Gastrocnemius medialis (tissue), 4 donors: ENCODE measurements at regions not wholly inside any gene's neighbourhood (a gene's known extent, or its start where the extent isn't known, plus 50 kb on each side); places are given as distances from the start of the nearest gene placed in this dataset.

Experiments used
- POLR2A ChIP-seq, 2 donors: fragments of 450-650 bp; IDR thresholded peaks; one replicate each; pipeline ENCODE4 v1.6.1; 2017; ENCODE audit warnings: antibody characterized with exemption in 2 of 2, mild to moderate bottlenecking in 2 of 2, moderate library complexity in 2 of 2
- TF ChIP-seq, protein P1 (sequence below), 5 experiments: fragments of 450-650 bp in 3 of 5; fragments of 200-600 bp in 2 of 5; sonication (generic) in 2 of 5; IDR thresholded peaks in 4 of 5; conservative IDR thresholded peaks in 1 of 5; 1 replicate in 4 of 5; 2 replicates in 1 of 5; pipeline ENCODE4 v1.5.1; 2016 to 2019; ENCODE audit warnings: antibody characterized with exemption in 5 of 5, mild to moderate bottlenecking in 3 of 5, moderate library complexity in 3 of 5

- TF ChIP-seq, protein P1, sequence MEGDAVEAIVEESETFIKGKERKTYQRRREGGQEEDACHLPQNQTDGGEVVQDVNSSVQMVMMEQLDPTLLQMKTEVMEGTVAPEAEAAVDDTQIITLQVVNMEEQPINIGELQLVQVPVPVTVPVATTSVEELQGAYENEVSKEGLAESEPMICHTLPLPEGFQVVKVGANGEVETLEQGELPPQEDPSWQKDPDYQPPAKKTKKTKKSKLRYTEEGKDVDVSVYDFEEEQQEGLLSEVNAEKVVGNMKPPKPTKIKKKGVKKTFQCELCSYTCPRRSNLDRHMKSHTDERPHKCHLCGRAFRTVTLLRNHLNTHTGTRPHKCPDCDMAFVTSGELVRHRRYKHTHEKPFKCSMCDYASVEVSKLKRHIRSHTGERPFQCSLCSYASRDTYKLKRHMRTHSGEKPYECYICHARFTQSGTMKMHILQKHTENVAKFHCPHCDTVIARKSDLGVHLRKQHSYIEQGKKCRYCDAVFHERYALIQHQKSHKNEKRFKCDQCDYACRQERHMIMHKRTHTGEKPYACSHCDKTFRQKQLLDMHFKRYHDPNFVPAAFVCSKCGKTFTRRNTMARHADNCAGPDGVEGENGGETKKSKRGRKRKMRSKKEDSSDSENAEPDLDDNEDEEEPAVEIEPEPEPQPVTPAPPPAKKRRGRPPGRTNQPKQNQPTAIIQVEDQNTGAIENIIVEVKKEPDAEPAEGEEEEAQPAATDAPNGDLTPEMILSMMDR (IDR thresholded peaks at IDR 0.05 in 4 of 5, conservative IDR thresholded peaks at IDR 0.05 in 1 of 5): no peak
- TF ChIP-seq POLR2A (IDR thresholded peaks at IDR 0.05): no peak
Observed at GRCh38 chr9:7636309-7636708, 163.3 kb downstream of the DMAC1 start.
